D341Med (cell line): ENCODE measurements at regions not wholly inside any gene's neighbourhood (a gene's known extent, or its start where the extent isn't known, plus 50 kb on each side); places are given as distances from the start of the nearest gene placed in this dataset.
A peak's percentile ranks its signal among the peaks of the same experiment; 100 is the strongest.

Experiments
- DNase-seq: peaks from one replicate; pipeline ENCODE4 v3.0.0; 2012; ENCODE audit warnings: low spot score

- no peak for DNase-seq
Observed at GRCh38 chr1:55420026-55420425, 204.9 kb upstream of the USP24 start.

GRCh38 chr1:55418208-55419000 is 203.2 kb upstream of the USP24 start:
- DNase-seq: no peak

GRCh38 chr1:55416164-55416842 is 201.1 kb upstream of the USP24 start:
- DNase-seq: no peak

GRCh38 chr1:55413286-55413685 is 198.1 kb upstream of the USP24 start:
- DNase-seq: peak; percentile 63

GRCh38 chr1:55412060-55412459 is 196.9 kb upstream of the USP24 start:
- no peak for DNase-seq

- no peak for DNase-seq
Observed at GRCh38 chr1:55402671-55403464, 187.7 kb upstream of the USP24 start.

GRCh38 chr1:55402142-55402541 is 187.0 kb upstream of the USP24 start:
- DNase-seq: no peak

- DNase-seq: no peak
Observed at GRCh38 chr1:55400508-55400907, 185.3 kb upstream of the USP24 start.

- DNase-seq: no peak
Observed at GRCh38 chr1:55399346-55399745, 184.2 kb upstream of the USP24 start.

GRCh38 chr1:55396381-55396891 is 181.3 kb upstream of the USP24 start:
- DNase-seq: no peak

GRCh38 chr1:55388960-55389359 is 173.8 kb upstream of the USP24 start:
- DNase-seq: no peak

GRCh38 chr1:55387145-55387544 is 172.0 kb upstream of the USP24 start:
- DNase-seq: no peak

- DNase-seq: no peak
Observed at GRCh38 chr1:55386456-55386855, 171.3 kb upstream of the USP24 start.

- no peak for DNase-seq
Observed at GRCh38 chr1:55385402-55386018, 170.3 kb upstream of the USP24 start.

- DNase-seq: no peak
Observed at GRCh38 chr1:55384637-55385036, 169.5 kb upstream of the USP24 start.

GRCh38 chr1:55382806-55383305 is 167.7 kb upstream of the USP24 start:
- DNase-seq: no peak

- DNase-seq: no peak
Observed at GRCh38 chr1:55381983-55382382, 166.8 kb upstream of the USP24 start.

- no peak for DNase-seq
Observed at GRCh38 chr1:55381491-55381890, 166.3 kb upstream of the USP24 start.

GRCh38 chr1:55380355-55380970 is 165.3 kb upstream of the USP24 start:
- DNase-seq: no peak

GRCh38 chr1:55378582-55378981 is 163.4 kb upstream of the USP24 start:
- DNase-seq: peak; percentile 53

- DNase-seq: no peak
Observed at GRCh38 chr1:55376897-55377296, 161.7 kb upstream of the USP24 start.
